Endothelial cell of umbilical vein (primary cell): ENCODE measurements at regions not wholly inside any gene's neighbourhood (a gene's known extent, or its start where the extent isn't known, plus 50 kb on each side); places are given as distances from the start of the nearest gene placed in this dataset.

ENCODE experiments used
- CTCF ChIP-seq, 2 donors: IDR thresholded peaks; 1 replicate in 1 of 2; 2 replicates in 1 of 2; pipeline ENCODE4 v1.5.1; 2011; ENCODE audit warnings: low read length in 2 of 2, mild to moderate bottlenecking in 2 of 2, moderate library complexity in 2 of 2, control low read depth in 1 of 2, inconsistent platforms in 1 of 2, low read depth in 1 of 2; ENCODE audit not compliant: insufficient read depth in 1 of 2; ENCODE audit errors: extremely low read depth in 1 of 2
- POLR2AphosphoS5 ChIP-seq: IDR thresholded peaks from 2 replicates; pipeline ENCODE4 v1.6.1; 2012; ENCODE audit warnings: low read depth, mild to moderate bottlenecking, control low read depth, low read length, moderate library complexity; ENCODE audit not compliant: insufficient read depth

GRCh38 chr4:181162266-181162665 lies 1080.9 kb upstream of the TENM3 start:
- TF ChIP-seq POLR2AphosphoS5 (no peak), CTCF (IDR thresholded peaks at IDR 0.05; ENCODE audit: extremely low read depth in 1 of 2, insufficient read depth in 1 of 2, low read depth in 1 of 2, low read length in 2 of 2) (no peak)
